HepG2 (cell line): ENCODE measurements at regions not wholly inside any gene's neighbourhood (a gene's known extent, or its start where the extent isn't known, plus 50 kb on each side); places are given as distances from the start of the nearest gene placed in this dataset.

Source experiments
- ATAC-seq: fragments of 200-7000 bp; cut with Tn5 transposase; 3 replicates; pipeline ENCODE4 v1.9.1; 2020; ENCODE audit warnings: mild to moderate bottlenecking, moderate library complexity
- BruUV-seq: library from RNA; stranded (reverse); fragments of 400-500 nt; replicated peaks from 2 replicates; lab custom pipeline; 2021; lab: Mats Ljungman, UMichigan
- CTCF ChIA-PET: fragments of 300-600 bp; formaldehyde crosslinking; extraction: SDS; loops from one replicate; lab custom pipeline; 2021; ENCODE audit warnings: low total read pairs, inconsistent platforms, low intra/inter-chr PET ratio; lab: Yijun Ruan, JAX
- POLR2A ChIA-PET: fragments of 350-600 bp; sonication (Branson Sonifier 250); formaldehyde crosslinking; loops from one replicate; lab custom pipeline; 2020; ENCODE audit warnings: antibody characterized with exemption, inconsistent platforms; lab: Yijun Ruan, JAX
- DNase-seq: peaks from one replicate; pipeline ENCODE4 v3.0.0-alpha.2; 2015; ENCODE audit warnings: low spot score
- FAIRE-seq: peaks from 3 replicates; lab custom pipeline; 2011; peaks lifted over from hg19 to GRCh38; lab: Jason Lieb, UNC
- H2AFZ ChIP-seq: one replicate; pipeline ENCODE4 v1.6.1; 2011; ENCODE audit warnings: low read length, inconsistent platforms
- H3K27ac ChIP-seq: fragments of 300-600 bp; 3 replicates; pipeline ENCODE4 v1.8.0; 2011; ENCODE audit warnings: mixed run types, mild to moderate bottlenecking, mixed read lengths, low read length, inconsistent platforms; ENCODE audit not compliant: insufficient read depth; ENCODE audit errors: extremely low read length
- H3K27me3 ChIP-seq, 2 experiments: fragments of 200-600 bp in 1 of 2; 2 replicates in 1 of 2; 3 replicates in 1 of 2; pipeline versions ENCODE4 v1.6.0 to v1.8.0; 2011; ENCODE audit warnings: low read length in 2 of 2, mild to moderate bottlenecking in 2 of 2, moderate library complexity in 2 of 2, inconsistent platforms in 1 of 2; ENCODE audit not compliant: insufficient read depth in 2 of 2, control insufficient read depth in 1 of 2
- H3K36me3 ChIP-seq, 2 experiments: fragments of 200-600 bp in 1 of 2; replicated peaks in 1 of 2; 2 replicates in 1 of 2; 3 replicates in 1 of 2; pipeline versions ENCODE4 v1.5.1 to v1.8.0; 2011; ENCODE audit warnings: low read length in 2 of 2, inconsistent platforms in 1 of 2; ENCODE audit not compliant: insufficient read depth in 2 of 2, control insufficient read depth in 1 of 2
- H3K4me1 ChIP-seq: 2 replicates; pipeline ENCODE4 v1.5.1; 2012; ENCODE audit warnings: low read length, inconsistent platforms; ENCODE audit not compliant: insufficient read depth
- H3K4me2 ChIP-seq: 2 replicates; pipeline ENCODE4 v1.6.0; 2011; ENCODE audit warnings: low read depth, low read length, inconsistent platforms
- H3K4me3 ChIP-seq, 3 experiments: fragments of 200-600 bp in 1 of 3; sonication (generic), shearing (Covaris generic) in 1 of 3; replicated peaks in 1 of 3; 2 replicates each; pipeline ENCODE4 v1.5.1; 2011 to 2016; ENCODE audit warnings: low read length in 3 of 3, inconsistent platforms in 2 of 3, low read depth in 2 of 3, mild to moderate bottlenecking in 2 of 3, control low read depth in 1 of 3, mixed read lengths in 1 of 3; ENCODE audit not compliant: insufficient read depth in 1 of 3
- H3K79me2 ChIP-seq: one replicate; pipeline ENCODE4 v1.6.1; 2011; ENCODE audit warnings: low read length, inconsistent platforms; ENCODE audit not compliant: insufficient read depth
- H3K9ac ChIP-seq: 2 replicates; pipeline ENCODE4 v1.6.0; 2011; ENCODE audit warnings: mild to moderate bottlenecking, low read depth, low read length, inconsistent platforms; ENCODE audit not compliant: insufficient read depth
- H3K9me3 ChIP-seq: 2 replicates; pipeline ENCODE4 v1.5.1; 2012; ENCODE audit warnings: mild to moderate bottlenecking, low read length
- H4K20me1 ChIP-seq: 2 replicates; pipeline ENCODE4 v1.6.0; 2011; ENCODE audit warnings: inconsistent platforms, mild to moderate bottlenecking, low read length, moderate library complexity; ENCODE audit not compliant: insufficient read depth
- GATAD1 ChIP-seq: IDR thresholded peaks from 2 replicates; pipeline ENCODE4 v1.6.1; 2016; ENCODE audit warnings: missing genetic modification reagents, missing compliant biosample characterization
- KDM5B ChIP-seq: sonication (generic); formaldehyde crosslinking; IDR thresholded peaks from 2 replicates; pipeline ENCODE4 v1.4.0; 2020; ENCODE audit warnings: missing genetic modification reagents, mild to moderate bottlenecking, borderline replicate concordance
- MEF2D ChIP-seq: sonication (generic); formaldehyde crosslinking; IDR thresholded peaks from 2 replicates; pipeline ENCODE4 v1.5.1; 2020; ENCODE audit warnings: mild to moderate bottlenecking, missing genetic modification reagents
- NFYB ChIP-seq: sonication (generic); formaldehyde crosslinking; IDR thresholded peaks from 2 replicates; pipeline ENCODE4 v1.4.0; 2020; ENCODE audit warnings: missing genetic modification reagents
- NR2C2 ChIP-seq: sonication (generic); formaldehyde crosslinking; IDR thresholded peaks from 2 replicates; pipeline ENCODE4 v1.4.0; 2020; ENCODE audit warnings: missing genetic modification reagents, mild to moderate bottlenecking, moderate library complexity, borderline replicate concordance
- PRMT3 ChIP-seq: sonication (generic); formaldehyde crosslinking; IDR thresholded peaks from 2 replicates; pipeline ENCODE4 v1.8.1; 2022; ENCODE audit warnings: low read depth, mild to moderate bottlenecking, moderate library complexity, missing genetic modification reagents, borderline replicate concordance
- RFX3 ChIP-seq: IDR thresholded peaks from 2 replicates; pipeline ENCODE4 v1.6.1; 2016; ENCODE audit warnings: missing biosample characterization, missing genetic modification reagents
- SCMH1 ChIP-seq: sonication (generic); formaldehyde crosslinking; IDR thresholded peaks from 2 replicates; pipeline ENCODE4 v1.9.0; 2021; ENCODE audit warnings: missing genetic modification reagents, mild to moderate bottlenecking, borderline replicate concordance
- SMAD9 ChIP-seq: sonication (generic); formaldehyde crosslinking; IDR thresholded peaks from 2 replicates; pipeline ENCODE4 v1.5.1; 2020; ENCODE audit warnings: mild to moderate bottlenecking, missing genetic modification reagents
- SUZ12 ChIP-seq: fragments of 150-350 bp; IDR thresholded peaks from 2 replicates; pipeline ENCODE4 v1.6.1; 2014; ENCODE audit warnings: low read depth, low read length
- TAF15 ChIP-seq: fragments of 200-400 bp; formaldehyde crosslinking; IDR thresholded peaks from one replicate; pipeline ENCODE4 v1.6.1; 2018; ENCODE audit warnings: mild to moderate bottlenecking, low read depth, low read length; ENCODE audit not compliant: poor library complexity, severe bottlenecking
- TSC22D2 ChIP-seq: sonication (generic); formaldehyde crosslinking; IDR thresholded peaks from 2 replicates; pipeline ENCODE4 v1.5.1; 2020; ENCODE audit warnings: missing genetic modification reagents, mild to moderate bottlenecking, borderline replicate concordance
- ZBTB37 ChIP-seq: sonication (generic); formaldehyde crosslinking; IDR thresholded peaks from 2 replicates; pipeline ENCODE4 v1.4.0; 2020; ENCODE audit warnings: mild to moderate bottlenecking, missing genetic modification reagents
- ZBTB44 ChIP-seq: sonication (generic); formaldehyde crosslinking; IDR thresholded peaks from 2 replicates; pipeline ENCODE4 v1.4.0; 2020; ENCODE audit warnings: missing genetic modification reagents
- ZNF567 ChIP-seq: sonication (generic); formaldehyde crosslinking; IDR thresholded peaks from 2 replicates; pipeline ENCODE4 v1.8.1; 2023; ENCODE audit warnings: mild to moderate bottlenecking, missing genetic modification reagents, borderline replicate concordance
- ZNF569 ChIP-seq: sonication (generic); formaldehyde crosslinking; IDR thresholded peaks from 2 replicates; pipeline ENCODE4 v1.5.0; 2020; ENCODE audit warnings: mild to moderate bottlenecking, missing genetic modification reagents, moderate library complexity, borderline replicate concordance
- ZNF772 ChIP-seq: sonication (generic); formaldehyde crosslinking; IDR thresholded peaks from 2 replicates; pipeline ENCODE4 v1.5.0; 2020; ENCODE audit warnings: mild to moderate bottlenecking, missing genetic modification reagents
- ZNF850 ChIP-seq: sonication (generic); formaldehyde crosslinking; conservative IDR thresholded peaks from 2 replicates; pipeline ENCODE4 v1.9.0; 2021; ENCODE audit warnings: mild to moderate bottlenecking, missing genetic modification reagents
- WGBS: methylation state at CpG from one replicate; pipeline ENCODE4 v1.1.6; 2017; ENCODE audit warnings: low lambda C conversion rate; 5-methylcytosine and 5-hydroxymethylcytosine counted together
- in situ Hi-C: cut with HindIII; loops from 2 replicates; pipeline ENCODE4 v1.10.0; 2017; ENCODE audit warnings: low pct_unique_long_range_greater_than_20kb; ENCODE audit not compliant: extremely low pct_ligation_motif_present
- intact Hi-C: fragments of 100-400 bp; cut with micrococcal nuclease; formaldehyde crosslinking; loops from one replicate; pipeline ENCODE4 v1.10.0; 2022; ENCODE audit not compliant: unreplicated experiment

GRCh38 chr19:28874742-28875141, 338.2 kb downstream of the UQCRFS1 start:
- POLR2A ChIA-PET, result no interaction called here
- ATAC-seq, result no peak
- Histone ChIP-seq H3K9ac (no peak overlapping the region), H3K9me3 (no peaks in the 10 kb centered on the region), H3K4me3 (no peak overlapping the region), H3K36me3 (no peaks in the 10 kb centered on the region), H3K4me1 (no peaks in the 10 kb centered on the region), H4K20me1 (no peaks in the 10 kb centered on the region), H3K79me2 (no peaks in the 10 kb centered on the region), H2AFZ (no peak overlapping the region), H3K4me2 (no peak overlapping the region), H3K27ac (no peak overlapping the region), H3K27me3 (no peaks in the 10 kb centered on the region; a peak in 2 of 5 replicates)
- no TSS peak for BruUV-seq
- no peak for DNase-seq
- in situ Hi-C loops (loop anchor here (10.0 to 25.0 kb wide), 2 partner anchors 140 to 412 kb away; no protein-coding TSS in a partner anchor), intact Hi-C loops (loop anchor here (5.0 kb wide), 1 partner anchor 907 kb away; no protein-coding TSS in a partner anchor)
- WGBS, result 56% methylated on average over 8 of the region's 9 CpGs
- CTCF ChIA-PET, result no interaction called here
- no peak for FAIRE-seq
- no peak for TF ChIP-seq TSC22D2 (CRISPR knock-in tag)

GRCh38 chr19:28873301-28873700, 339.6 kb downstream of the UQCRFS1 start:
- Histone ChIP-seq H3K79me2 (no peaks in the 10 kb centered on the region), H3K9ac (no peak overlapping the region), H2AFZ (no peak overlapping the region), H3K9me3 (no peaks in the 10 kb centered on the region), H3K4me2 (no peak overlapping the region), H4K20me1 (no peaks in the 10 kb centered on the region), H3K27ac (no peak overlapping the region), H3K4me3 (no peak overlapping the region), H3K4me1 (no peaks in the 10 kb centered on the region), H3K27me3 (no peaks in the 10 kb centered on the region; a peak in 2 of 5 replicates), H3K36me3 (no peaks in the 10 kb centered on the region)
- no peak for TF ChIP-seq SCMH1 (CRISPR knock-in tag)
- TF ChIP-seq KDM5B (CRISPR knock-in tag), result no peak
- TF ChIP-seq MEF2D (CRISPR knock-in tag), result no peak
- TF ChIP-seq RFX3, result no peak
- TF ChIP-seq TAF15, result no peak
- TF ChIP-seq NR2C2 (CRISPR knock-in tag), result no peak
- TF ChIP-seq GATAD1 (CRISPR knock-in tag), result no peak
- no peak for TF ChIP-seq SUZ12
- no peak for TF ChIP-seq ZBTB44 (CRISPR knock-in tag)
- TF ChIP-seq ZNF850 (CRISPR knock-in tag), result no peak
- no peak for TF ChIP-seq NFYB
- TF ChIP-seq SMAD9 (CRISPR knock-in tag), result no peak
- no peak for TF ChIP-seq ZNF569 (CRISPR knock-in tag)
- TF ChIP-seq ZNF567 (CRISPR knock-in tag), result no peak
- TF ChIP-seq ZBTB37 (CRISPR knock-in tag), result no peak
- no peak for TF ChIP-seq PRMT3 (CRISPR knock-in tag)
- no peak for TF ChIP-seq ZNF772
- 0% methylated on average over 2 of the region's 2 CpGs for WGBS
- no peak for ATAC-seq
- intact Hi-C loops (no loop called here), in situ Hi-C loops (loop anchor here (10.0 kb wide), 1 partner anchor 138 kb away; no protein-coding TSS in a partner anchor)
- no peak for FAIRE-seq
- BruUV-seq, result no TSS peak
- DNase-seq, result no peak
- POLR2A ChIA-PET, result no interaction called here
- CTCF ChIA-PET, result no interaction called here
